Activated CD8-positive, alpha-beta memory T cell treated with anti-CD3 and anti-CD28 coated beads for 24 hours (primary cell): ENCODE measurements at regions not wholly inside any gene's neighbourhood (a gene's known extent, or its start where the extent isn't known, plus 50 kb on each side); places are given as distances from the start of the nearest gene placed in this dataset.

Source experiments
- DNase-seq: peaks from one replicate; pipeline ENCODE4 v3.0.0-alpha.2; 2020

- DNase-seq, result no peak
These were observed 98.2 kb upstream of the NEBL start for GRCh38 chr10:20995123-20995987.

GRCh38 chr10:20993830-20994527 lies 96.9 kb upstream of the NEBL start:
- no peak for DNase-seq

DNA sequence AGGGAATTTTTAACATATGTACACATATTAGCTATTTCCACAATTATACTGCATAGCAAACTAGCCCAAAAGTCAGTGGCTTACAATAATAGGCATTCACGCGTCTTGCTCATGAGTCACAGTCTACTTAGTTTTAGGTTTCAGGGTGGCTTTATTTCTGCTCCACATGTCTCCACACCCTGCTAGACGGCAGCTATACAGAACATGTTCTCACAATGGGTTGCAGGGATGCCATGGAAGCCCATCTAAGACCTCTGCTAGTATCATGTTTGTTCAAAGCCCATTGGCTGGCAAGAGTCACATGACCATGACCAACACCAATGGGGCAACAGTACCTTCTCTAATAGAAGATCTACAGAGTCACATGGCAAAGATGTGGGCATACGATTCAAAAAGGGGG lies 96.3 kb upstream of the NEBL start:
- DNase-seq, result no peak

GRCh38 chr10:20991526-20991925 lies 94.4 kb upstream of the NEBL start:
- DNase-seq, result no peak

DNA sequence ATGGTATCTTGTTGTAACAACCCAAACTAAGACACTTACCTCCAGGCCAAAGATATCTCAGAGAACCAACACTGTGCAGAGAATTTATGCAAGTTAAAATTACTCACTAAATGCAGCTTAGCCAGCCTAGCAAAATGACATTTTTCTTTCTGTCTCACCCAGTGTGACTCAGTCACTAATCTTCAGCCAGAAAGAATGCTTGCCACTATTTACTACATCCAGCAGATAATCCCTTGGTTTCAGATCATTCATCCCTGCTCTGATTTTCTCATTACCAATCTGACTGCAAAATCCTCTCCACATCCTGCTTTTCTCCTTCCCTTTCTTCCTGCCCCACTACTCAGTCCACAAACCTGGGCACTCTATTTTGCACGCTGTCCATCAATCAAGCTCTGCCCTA lies 93.5 kb upstream of the NEBL start:
- DNase-seq, result no peak

- DNase-seq, result no peak
These were observed 91.4 kb upstream of the NEBL start for GRCh38 chr10:20988357-20988983.

DNA sequence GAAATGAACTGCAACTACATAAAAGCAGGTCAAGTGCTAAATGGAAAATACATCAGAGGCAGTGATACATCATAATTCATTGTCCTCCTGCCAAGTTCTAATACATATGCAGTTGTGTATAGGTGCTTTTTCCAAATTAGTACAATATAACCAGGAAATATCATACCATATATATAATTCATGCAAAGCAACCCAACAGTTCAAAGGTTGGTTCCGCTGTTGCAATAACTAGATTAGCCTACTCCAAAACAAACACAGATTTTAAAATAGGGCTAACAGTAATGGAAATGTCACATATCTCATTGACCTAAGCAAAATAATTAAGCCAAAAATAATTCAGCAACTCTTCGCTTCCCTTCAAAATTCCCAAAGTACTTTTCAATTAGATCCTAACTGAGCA lies 88.9 kb upstream of the NEBL start:
- DNase-seq, result no peak

DNA sequence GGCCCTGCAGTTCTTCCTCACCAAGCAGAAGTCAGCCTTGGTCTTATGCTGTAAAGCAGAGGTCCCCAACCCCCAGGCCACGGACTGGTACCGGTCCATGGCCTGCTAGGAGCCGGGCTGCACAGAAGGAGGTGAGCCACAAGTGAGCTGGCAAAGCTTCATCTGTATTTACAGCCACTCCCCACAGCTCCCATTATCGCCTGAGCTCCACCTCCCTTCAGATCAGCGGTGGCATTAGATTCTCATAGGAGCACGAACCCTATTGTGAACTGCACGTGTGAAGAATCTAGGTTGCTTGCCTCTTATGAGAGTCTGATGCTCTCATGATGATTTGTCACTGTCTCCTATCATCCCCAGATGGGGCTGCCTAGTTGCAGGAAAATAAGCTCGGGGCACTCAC lies 87.6 kb upstream of the NEBL start:
- no peak for DNase-seq

DNA sequence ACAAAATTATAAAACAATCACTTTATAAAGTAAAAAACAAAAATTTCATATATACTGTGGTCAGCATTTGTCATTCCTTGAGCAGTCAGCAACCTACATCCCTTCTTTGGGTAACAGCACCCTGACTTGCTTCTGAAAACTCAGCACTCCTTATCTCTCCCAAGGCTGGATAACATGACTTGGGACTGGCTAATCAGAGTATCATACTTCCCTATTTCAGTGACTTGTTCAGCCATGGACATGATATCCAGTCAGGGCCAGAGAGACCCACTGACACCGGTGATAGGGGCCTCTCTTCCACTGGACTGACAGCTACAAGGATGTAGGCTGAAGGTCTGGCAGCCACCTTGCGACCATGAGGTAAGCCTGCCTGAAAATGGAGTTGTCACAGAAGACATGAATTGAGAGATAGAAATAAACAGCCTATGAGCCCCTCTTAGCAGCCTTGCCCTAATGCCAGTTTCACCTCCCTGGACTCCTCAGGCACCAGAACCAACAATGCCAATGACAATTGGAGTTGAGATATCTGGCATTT lies 84.4 kb upstream of the NEBL start:
- DNase-seq, result no peak

DNA sequence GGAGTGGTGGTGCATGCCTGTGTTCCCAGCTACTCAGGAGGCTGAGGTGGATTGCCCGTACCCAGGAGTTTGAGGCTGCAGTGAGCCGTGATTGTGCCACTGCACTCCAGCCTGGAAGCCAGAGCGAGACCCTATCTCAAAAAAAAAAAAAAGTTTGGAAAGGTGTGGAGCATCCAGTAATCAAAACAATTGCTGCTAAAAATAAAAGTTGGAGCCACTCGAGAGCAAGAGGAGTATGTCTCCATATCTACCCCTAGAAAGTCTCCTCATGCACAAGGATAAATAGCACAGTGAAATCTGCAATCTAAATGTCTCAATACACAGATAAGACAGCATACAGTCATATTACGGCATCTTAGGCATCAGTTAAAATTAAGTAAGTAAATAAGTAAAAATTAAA lies 81.5 kb upstream of the NEBL start:
- DNase-seq, result no peak

DNA sequence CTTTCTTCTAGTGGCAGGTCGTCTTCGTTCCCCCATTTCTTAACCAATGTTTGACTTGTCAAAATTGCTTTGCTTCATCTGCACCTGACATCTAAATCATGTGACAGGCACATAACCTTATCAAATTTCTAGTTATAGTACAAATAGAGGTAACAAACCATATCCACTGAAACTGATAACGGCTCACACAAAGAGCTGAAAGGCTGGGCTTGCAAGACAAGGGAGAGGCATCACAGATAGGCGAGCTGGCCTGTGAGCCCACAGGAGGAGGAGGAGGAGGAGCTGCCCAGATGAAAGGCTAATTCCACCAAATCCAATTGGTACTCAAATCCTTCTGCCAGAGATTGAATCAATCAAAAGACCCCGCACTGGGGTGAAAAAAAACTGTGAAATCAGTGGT lies 80.2 kb upstream of the NEBL start:
- no peak for DNase-seq

DNA sequence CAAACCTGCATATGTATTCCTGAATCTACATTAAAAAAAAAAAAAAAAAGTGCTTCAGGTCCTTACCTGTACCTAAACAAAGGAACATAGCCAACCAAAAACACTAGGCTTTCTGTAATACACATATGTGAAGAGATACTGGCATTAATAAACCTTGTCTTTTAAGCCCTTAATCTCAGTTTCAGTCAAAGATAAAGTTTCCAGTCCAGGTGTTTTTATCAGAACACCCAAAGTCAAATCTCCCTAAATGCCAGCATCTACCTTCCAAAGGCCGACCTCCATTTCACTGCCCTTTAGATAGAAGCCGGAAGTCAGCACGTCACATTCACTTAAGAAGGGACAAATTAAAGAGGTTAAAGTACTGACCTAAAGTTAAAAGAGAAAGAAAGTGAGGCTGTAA lies 79.8 kb upstream of the NEBL start:
- no peak for DNase-seq

DNA sequence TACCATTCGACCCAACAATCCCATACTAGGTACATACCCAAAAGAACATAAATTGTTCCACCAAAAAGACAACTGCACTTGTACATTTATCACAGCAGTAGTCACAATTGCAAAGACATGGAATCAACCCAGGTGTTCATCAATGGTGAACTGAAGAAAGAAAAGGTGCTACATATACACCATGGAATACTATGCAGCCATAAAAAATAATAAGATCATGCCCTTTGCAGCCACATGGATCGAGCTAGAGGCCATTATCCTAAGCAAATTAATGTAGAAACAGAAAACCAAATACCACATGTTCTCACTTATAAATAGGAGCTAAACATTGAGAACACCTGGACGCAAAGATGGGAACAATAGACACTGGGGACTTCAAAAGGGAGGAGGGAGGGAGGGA lies 79.3 kb upstream of the NEBL start:
- DNase-seq, result no peak

DNA sequence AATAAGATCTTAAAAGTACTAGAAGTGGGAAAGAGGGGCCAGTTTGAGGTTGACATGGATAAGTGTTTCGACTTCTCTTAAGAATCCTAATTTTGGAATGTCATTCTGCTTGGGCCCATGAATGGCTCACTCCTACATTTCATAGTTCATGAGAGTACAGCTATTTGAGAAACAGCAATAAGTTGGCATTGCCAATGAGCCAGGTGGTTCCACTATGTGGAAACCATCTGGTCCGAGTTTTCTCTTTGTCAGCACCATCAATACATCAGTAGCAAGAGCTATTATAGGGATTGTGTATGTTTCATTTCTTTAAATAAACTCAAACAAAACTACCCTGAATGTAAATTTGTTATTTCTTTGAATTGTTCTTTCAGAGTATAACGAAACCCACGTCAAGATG lies 78.1 kb upstream of the NEBL start:
- DNase-seq, result no peak

GRCh38 chr10:20972925-20973324 lies 75.8 kb upstream of the NEBL start:
- DNase-seq, result no peak

- DNase-seq, result no peak
These were observed 74.8 kb upstream of the NEBL start for GRCh38 chr10:20971901-20972300.

DNA sequence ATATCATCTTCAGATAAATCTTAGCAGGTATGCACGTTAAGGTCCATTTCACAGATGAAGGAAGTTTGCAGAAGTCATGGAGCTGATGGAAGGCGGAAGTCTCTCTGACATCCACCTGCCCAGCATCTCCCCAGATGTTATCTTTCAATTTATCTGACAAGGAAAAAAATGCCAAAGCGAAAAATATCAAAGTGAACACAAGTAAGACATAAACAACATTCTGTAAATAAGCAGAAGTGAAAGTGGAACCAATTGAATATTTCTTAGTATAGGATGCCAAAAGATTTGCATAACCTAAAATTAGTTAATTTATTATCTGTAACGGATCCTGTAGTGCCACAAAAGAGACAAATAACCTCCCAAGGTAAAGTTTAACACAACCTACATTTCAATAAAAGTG lies 73.6 kb upstream of the NEBL start:
- no peak for DNase-seq

DNA sequence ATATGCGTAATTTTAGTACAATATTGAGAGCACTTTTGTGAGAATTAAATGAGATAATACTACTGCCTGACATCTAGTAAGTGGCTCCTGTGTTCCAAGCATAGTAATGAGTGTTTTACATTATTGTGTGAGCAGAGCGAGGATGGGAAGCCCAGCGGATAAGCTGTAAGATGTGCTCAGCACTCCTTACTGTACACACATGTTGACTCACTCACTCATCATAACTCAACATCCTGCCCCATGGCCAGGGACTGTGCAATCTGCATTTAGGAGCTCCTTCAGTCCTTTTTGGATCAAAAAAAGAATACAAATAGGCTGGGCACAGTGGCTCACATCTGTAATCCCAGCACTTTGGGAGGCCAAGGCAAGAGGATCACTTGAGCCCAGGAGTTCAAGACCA lies 72.9 kb upstream of the NEBL start:
- no peak for DNase-seq

DNA sequence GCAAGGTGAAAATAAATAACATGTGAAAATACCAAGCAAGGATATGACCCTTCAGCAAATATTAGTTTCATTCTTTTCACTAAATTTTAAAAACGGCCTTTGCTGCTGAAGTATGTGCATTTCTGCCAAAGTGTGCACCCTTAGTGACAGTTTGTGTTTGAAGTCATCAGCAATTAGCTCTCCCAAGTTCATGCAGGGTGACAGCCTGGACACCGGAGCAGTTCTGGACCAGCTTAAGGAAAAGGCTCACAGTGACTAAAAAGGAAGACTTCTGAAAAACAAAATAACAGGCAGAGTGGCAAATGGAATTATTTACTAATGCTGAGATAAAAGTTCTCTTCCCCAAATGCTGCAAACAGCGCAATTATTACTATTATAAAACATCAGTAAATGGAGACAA lies 69.3 kb upstream of the NEBL start:
- DNase-seq, result no peak

- no peak for DNase-seq
These were observed 66.8 kb upstream of the NEBL start for GRCh38 chr10:20963721-20964595.

GRCh38 chr10:20963056-20963455 lies 65.9 kb upstream of the NEBL start:
- no peak for DNase-seq

- DNase-seq, result no peak
These were observed 65.1 kb upstream of the NEBL start for GRCh38 chr10:20962165-20962564.

DNA sequence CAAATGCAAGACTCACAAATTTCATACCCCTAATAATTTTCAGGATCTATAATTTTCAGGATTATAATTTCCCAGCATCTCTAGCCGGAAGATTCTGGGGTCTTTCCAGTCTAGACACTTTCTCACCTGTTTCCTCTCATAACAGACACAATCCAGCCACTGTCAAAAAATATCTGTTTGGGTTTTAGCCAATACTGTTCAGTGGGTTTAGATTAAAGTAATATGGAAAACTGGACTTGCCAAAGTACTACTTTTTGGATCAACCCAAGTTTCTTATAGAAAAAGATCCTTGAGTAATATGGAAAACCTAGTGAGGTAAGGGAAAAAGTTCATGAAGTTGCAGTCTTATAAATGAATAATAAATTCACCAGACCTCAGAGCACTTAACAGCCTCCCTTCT lies 62.1 kb upstream of the NEBL start:
- no peak for DNase-seq
